SK-N-DZ (cell line): ENCODE measurements at regions not wholly inside any gene's neighbourhood (a gene's known extent, or its start where the extent isn't known, plus 50 kb on each side); places are given as distances from the start of the nearest gene placed in this dataset.
"Not testable (repeated sequence)": the region's sequence is repeated elsewhere in the genome, so short reads cannot be mapped to it uniquely, and the experiment has no call there.

Source experiments
- DNase-seq: peaks from one replicate; pipeline ENCODE4 v3.0.0-alpha.2; 2015; ENCODE audit warnings: low spot score

- no peak for DNase-seq
These were observed 140.2 kb upstream of the RBMS3 start for GRCh38 chr3:29140666-29141065.

GRCh38 chr3:29141197-29141917 is 139.5 kb upstream of the RBMS3 start:
- no peak for DNase-seq

- DNase-seq: no peak
These were observed 139.0 kb upstream of the RBMS3 start for GRCh38 chr3:29141918-29142275.

- no peak for DNase-seq
These were observed 137.7 kb upstream of the RBMS3 start for GRCh38 chr3:29143151-29143550.

- no peak for DNase-seq
These were observed 136.5 kb upstream of the RBMS3 start for GRCh38 chr3:29144361-29144760.

- peak; percentile 81 for DNase-seq
These were observed 136.1 kb upstream of the RBMS3 start for GRCh38 chr3:29144807-29145206.

GRCh38 chr3:29145360-29145759 is 135.5 kb upstream of the RBMS3 start:
- DNase-seq: no peak

GRCh38 chr3:29152379-29152778 is 128.5 kb upstream of the RBMS3 start:
- no peak for DNase-seq

GRCh38 chr3:29153811-29154210 is 127.1 kb upstream of the RBMS3 start:
- DNase-seq: peak; percentile 72

GRCh38 chr3:29156086-29156715 is 124.7 kb upstream of the RBMS3 start:
- peak; percentile 32 for DNase-seq

- no peak for DNase-seq
These were observed 116.0 kb upstream of the RBMS3 start for GRCh38 chr3:29164825-29165224.

GRCh38 chr3:29167180-29167579 is 113.7 kb upstream of the RBMS3 start:
- DNase-seq: no peak

GRCh38 chr3:29168081-29168480 is 112.8 kb upstream of the RBMS3 start:
- no peak for DNase-seq

GRCh38 chr3:29168696-29169095 is 112.2 kb upstream of the RBMS3 start:
- no peak for DNase-seq

GRCh38 chr3:29169451-29169850 is 111.4 kb upstream of the RBMS3 start:
- DNase-seq: no peak

GRCh38 chr3:29171043-29171990 is 109.6 kb upstream of the RBMS3 start:
- no peak for DNase-seq

GRCh38 chr3:29176501-29176900 is 104.4 kb upstream of the RBMS3 start:
- DNase-seq: no peak

- no peak for DNase-seq
These were observed 101.8 kb upstream of the RBMS3 start for GRCh38 chr3:29178809-29179793.

- DNase-seq: no peak
These were observed 99.6 kb upstream of the RBMS3 start for GRCh38 chr3:29181149-29181780.

GRCh38 chr3:29181872-29182271 is 99.0 kb upstream of the RBMS3 start:
- no peak for DNase-seq

GRCh38 chr3:29182828-29183227 is 98.0 kb upstream of the RBMS3 start:
- DNase-seq: not testable (repeated sequence)
